HG02840 (cell line): ENCODE measurements at regions not wholly inside any gene's neighbourhood (a gene's known extent, or its start where the extent isn't known, plus 50 kb on each side); places are given as distances from the start of the nearest gene placed in this dataset.

Experiments
- ATAC-seq: cut with Tn5 transposase; IDR thresholded peaks from one replicate; pipeline ENCODE4 v1.9.1; 2021; ENCODE audit warnings: mild to moderate bottlenecking, moderate library complexity, moderate number of reproducible peaks; ENCODE audit not compliant: unreplicated experiment, low FRiP score

DNA sequence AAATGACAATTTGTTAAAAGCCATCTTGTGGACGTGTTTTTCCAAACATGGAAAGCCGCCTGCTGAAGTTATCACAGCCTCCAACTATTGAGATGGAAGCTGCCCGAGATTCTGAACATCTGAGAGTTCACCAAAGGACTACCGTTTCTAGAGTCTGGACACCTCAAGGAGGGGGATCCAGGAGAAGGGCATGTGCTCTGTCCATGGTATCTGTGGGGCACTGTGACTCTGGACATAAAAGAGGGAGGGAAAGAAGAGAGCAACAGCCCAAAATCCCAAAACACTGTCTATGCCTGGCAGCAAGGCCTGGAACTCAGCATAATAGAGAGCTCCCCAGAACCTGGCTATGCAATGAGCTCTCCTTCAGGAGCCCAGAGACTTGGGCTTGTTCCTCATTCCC lies 319.9 kb downstream of the EN1 start:
- no peak for ATAC-seq

DNA sequence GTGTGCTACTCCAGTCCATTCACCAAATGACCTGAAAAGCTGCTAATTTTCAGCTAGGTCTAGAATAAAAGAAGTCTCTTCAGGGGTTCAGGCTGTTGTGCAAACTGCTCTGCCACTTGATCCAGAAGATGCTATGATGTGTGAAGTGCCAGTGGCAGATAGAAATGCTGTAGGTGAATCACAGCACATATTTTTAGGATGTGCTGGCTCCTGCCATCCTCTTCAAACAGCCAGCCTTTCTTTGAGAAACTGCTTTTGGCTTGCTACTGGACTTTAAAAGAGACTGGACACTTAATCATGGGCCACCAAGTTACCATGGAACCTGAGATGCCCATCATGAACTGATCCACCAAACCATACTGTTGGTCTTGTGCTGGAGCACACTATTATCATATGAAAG lies 322.1 kb downstream of the EN1 start:
- ATAC-seq = no peak

DNA sequence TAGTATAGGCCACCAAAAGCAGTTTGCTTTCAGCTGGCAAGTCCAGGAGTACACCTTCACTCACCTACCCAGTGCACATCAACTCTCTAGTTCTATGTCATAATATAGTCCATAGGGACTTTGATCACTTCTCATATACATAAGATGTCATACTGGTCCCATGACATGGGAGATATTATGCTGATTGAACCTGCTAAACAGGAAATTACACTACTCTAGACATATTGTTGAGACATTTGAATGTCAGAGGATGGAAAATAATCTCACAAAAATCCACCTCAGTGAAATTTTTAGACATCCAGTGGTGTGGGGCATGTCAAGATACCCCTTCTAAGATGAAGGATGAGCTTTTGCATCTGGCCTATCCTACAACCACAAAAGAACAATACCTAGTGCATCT lies 322.5 kb downstream of the EN1 start:
- ATAC-seq = no peak

DNA sequence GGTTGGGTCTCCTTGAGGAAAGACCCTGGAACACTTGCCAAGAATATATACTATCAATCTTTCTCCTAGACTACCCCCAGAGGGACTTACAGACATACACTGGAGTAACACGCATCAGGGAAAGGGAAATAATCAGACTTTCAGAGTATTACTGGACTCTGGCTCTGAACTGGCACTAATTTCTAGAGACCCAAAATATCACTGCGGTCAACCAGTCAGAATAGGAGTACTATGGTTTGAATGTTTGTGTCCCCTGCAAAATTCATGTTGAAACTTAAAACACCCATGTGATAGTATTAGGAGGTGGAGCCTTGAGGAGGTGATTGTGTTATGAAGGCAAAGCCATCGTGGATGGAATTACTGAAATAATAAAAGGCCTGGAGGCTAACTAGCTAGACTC lies 323.7 kb downstream of the EN1 start:
- no peak for ATAC-seq

DNA sequence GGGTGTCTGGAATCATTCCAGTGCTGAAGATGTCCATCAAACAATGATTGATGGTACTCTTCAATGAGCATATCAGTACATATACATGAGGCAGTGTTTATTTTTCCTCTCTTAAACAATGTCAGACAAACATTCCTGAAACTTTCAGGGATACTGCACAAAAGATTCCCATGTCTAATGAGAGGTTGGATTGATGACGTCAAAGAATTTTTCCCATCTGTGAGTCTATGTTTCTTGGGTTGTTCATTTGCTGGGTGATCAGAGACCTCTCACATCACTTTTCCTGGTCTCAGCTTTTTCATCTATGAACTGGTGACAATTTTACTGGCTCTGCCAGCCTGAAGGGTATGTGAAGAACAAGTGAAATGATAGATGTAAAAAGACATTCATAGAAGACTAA lies 325.5 kb downstream of the EN1 start:
- no peak for ATAC-seq

DNA sequence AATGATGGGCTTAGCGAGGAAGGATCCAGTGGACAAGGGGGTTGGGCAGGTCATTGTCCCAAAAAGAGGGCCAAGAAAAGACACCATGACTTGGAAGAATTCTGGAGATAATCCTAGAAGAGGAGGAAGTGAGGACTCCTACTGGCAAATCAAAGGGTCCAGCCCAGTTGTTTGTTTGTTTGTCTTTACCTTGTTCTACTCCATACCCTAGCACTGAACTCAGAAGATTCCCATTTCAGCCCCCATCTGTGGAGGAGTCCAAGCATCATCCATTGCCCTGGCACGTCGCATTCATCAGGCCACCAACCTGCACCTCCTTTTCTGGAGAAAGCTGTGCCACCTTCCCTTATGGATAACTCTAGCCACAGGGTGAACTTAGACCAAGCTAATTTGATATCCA lies 326.2 kb downstream of the EN1 start:
- no peak for ATAC-seq

DNA sequence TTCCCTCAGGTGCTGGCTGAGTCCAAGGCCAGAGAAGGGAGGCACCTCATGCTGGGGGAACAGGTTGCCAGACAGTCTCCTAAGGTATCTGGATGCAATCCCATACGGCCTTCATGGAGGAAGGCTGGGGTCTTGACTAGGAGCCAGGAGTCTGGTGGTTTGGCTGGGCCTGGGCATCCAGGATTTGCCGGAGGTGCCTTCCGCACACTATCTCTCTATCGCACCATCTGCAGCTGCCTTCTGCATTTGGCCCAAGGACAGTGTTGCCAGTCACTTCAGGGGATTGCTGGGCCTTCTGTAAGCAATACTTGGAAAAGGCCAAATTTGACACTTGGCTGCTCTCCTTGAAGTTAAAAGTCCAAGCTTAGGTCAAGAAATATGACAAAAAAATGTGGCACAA lies 327.2 kb downstream of the EN1 start:
- no peak for ATAC-seq

DNA sequence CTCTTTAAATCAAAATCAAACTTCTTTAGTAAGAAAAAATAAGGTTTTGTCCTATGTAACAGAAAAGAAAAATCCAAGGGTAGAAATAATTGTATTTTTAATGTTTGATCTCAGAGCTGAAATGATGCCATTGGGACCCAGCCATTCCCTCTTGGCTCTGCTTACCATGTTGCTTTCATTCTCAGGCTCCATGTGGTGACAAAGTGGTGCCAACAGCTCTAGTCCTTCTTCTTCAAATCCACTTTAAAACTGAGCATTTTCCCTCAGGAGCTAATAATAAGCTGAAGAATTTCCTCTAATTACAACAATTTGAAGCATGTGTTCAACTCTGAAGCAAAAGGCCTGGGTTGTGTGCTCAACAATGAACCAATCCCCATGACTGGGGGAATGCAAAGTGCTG lies 327.9 kb downstream of the EN1 start:
- ATAC-seq = no peak

DNA sequence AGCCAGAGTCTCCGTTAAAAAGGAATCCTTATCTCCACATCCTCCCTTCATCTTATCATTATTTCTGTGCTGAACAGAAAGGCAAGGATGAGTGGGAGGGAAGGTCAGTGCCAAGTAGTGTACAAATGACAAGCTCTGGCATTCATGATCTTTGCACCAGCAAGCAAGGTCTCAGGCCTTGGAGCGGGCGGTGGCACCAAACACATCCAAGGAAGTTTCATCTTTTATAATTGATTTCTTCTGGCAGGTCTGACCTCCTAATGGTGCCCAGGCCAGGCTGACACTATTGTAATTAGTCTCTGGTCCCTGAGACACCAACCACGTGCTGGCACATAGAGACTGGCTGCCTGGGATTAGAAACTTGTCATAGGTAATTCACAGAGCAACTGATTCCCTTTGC lies 336.6 kb downstream of the EN1 start:
- ATAC-seq = no peak

DNA sequence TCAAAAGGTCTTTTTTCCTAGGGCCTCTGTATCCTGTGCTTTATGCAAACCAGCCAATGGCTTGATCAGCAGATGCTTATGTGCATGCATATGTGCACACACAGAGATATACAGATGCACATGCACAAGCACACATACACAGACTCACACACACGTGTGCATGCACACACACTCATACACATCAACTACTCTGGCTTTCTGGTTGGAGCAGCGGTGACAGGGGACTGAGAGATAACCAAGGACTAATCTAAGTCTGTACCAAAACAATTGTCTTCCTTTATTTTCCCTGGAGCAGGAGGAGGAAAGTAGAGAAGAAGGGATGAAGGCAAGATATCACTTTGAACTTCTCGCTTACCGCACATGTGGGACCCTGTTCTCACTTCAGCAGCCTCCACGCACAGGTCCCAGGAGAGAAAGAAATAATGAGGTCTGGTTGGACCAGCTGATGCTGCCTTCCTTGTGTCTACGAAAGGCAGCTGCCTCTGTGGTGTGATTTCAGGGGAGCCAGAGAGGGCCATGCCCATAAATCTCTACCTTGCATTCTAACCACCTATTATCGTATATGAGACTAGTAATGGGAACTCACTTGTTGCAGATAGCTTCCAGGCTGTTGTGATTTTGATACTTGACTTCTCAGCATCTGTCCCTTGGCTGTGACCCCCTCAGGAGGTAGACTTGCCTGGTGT lies 338.0 kb downstream of the EN1 start:
- ATAC-seq = no peak

DNA sequence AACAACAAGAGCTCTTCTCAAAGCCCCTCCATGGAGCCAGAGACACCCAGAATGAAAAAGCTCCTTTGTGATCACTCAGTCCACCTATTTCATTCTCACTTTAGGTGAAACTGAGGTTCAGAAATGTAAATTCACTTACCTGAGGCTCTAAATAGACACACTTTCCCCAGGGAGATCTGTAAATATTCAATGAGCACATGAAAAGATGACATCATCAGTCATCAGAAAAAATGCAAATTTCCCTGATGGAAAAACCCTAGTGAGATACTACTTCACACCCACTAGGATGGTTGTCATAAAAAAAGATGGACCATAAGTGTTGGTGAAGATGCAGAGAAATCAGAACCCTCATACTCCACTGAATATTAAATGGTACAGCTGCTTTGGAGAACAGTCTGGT lies 339.2 kb downstream of the EN1 start:
- ATAC-seq = no peak

DNA sequence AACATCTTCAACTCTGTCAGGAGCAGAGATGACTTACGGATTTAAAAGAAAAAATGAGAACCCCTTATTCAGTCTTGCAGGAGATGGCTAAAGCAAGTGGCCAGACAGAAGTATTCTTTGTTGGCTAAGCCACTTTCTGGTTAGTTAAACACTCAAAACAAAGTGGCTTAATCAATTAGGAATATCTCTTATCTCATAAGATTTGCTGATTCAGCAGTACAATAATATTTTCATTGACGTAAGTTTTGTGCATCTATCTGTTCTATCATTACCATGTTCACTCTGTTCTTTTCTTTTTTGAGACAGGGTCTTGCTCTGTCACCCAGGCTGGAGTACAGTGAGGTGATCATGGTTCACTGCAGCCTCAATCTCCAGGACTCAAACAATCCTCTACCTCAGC lies 342.0 kb downstream of the EN1 start:
- no peak for ATAC-seq

DNA sequence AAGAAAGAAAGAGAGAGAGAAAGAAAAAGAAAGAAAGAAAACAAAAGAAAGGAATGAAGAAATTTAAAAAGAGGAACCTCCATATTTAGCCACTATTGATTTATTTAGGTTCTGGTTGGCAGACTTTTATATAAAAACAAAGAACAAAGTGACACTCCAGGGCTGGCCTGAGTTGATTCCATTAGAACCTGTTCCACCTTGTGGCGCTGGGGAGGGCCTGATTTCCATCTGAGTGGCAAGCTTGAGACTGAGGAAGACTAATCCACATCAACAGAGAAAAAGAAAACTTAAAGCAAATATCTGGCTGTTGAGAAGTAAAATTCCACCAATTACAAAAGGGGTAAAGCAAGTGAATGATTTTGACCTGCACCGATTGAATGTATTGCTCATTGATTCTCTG lies 345.3 kb downstream of the EN1 start:
- no peak for ATAC-seq

DNA sequence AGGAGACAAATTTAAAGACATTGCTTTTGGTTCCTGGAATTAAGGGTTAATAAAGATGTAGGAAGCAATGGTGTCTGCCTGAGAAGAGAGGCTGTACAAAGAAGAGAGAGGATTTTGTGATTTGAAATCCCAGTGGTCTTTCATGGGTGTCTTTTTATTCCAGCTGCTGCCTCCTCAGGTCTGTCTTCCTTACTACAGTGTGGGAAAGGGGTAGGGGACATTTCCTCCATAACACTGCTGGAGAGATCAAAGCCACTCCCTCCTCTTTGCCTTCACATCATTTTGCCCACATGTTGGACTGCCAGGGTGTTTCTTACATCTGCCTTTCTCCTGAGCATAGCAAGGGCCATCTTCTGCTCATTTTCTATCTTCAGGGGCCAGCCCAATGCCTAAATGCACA lies 348.5 kb downstream of the EN1 start:
- ATAC-seq = no peak

DNA sequence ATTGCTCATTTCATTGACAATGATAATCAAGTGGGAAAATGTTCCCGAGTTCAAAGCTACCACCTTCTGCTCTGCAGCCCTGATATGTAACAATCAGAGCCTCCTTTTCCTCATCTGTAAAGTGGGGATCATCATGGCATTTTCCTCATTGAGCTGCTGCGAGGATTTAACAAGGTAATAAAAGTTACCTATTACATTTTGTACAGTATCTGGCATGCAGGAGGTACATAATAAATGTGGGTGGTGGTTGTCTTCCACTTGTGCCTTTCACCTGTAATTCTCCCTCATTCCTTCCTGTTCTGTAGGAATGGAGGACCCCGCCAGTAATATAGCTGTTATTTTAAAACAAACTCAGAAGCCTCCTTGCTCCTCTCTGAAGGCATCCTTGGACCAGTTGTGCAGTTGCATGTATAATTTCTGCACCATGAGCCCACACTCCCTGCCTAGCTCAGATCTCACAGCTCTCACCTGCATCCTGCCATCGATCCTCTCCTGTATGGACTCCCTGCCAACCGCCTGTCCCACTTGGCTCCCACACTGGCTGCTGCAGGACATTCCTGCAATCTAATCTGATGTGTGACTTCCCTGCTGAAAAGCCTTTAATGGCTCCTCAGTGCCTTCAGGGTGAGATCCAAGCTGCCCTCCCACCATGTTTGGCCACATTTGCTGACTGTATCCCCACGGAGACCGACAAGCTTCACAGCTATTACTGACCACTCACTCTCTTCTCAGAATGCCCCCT lies 350.4 kb downstream of the EN1 start:
- no peak for ATAC-seq

DNA sequence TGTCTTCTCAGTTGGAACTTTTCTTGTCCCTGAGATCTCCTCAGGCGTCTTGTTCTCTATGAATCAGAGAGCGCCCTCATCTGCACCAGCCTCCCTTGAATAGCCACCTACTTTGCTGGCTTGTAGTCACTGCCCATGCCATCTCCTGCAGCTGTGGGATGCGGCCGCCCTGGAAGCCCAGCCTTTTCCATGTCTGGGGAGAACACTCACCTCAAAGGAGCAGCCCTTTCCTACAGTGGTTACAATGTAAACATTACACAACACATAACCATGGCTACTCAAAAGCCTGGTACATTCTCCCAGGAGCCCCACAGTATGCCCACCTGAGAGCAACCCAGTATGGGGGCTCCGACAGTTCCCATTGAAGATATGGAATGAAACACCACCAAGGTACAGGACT lies 351.0 kb downstream of the EN1 start:
- ATAC-seq = no peak

DNA sequence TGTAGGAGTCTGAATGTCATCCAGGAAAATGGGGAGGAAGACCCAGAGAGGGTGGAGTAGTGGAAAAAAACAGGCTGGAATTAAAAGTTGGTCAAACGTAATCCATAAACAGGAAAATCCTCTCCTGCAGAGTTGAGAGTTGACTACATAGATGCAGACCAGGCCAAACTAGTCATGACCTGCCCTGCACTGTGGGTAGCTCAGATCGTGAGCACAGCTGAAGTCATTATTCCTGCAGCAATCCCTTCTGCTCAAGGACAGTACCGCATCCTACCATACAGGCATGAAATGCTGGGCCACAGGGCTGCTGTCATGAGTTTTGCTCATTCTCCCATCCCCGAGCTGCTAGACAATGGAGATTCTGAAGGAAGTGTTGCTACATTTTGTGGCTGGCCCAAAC lies 352.2 kb downstream of the EN1 start:
- no peak for ATAC-seq

DNA sequence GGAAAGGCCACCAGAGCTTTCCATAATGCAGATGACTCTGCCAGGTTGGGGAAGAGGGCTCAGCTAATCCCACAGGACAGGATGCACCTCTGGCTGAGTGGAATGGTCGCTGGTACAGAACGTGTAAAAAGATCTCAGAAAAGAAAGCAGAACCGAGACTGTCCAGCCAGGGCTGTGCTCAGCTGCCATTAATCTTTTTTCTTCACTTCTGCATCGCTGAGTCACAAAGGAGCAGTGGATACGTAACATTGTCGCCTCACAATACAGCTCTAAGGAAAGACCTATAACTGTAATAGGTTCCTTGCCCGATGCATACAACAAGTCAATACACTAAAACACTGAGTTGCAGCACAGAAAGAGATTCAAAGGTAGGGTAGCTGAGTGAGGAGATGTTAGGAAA lies 354.2 kb downstream of the EN1 start:
- ATAC-seq = no peak

DNA sequence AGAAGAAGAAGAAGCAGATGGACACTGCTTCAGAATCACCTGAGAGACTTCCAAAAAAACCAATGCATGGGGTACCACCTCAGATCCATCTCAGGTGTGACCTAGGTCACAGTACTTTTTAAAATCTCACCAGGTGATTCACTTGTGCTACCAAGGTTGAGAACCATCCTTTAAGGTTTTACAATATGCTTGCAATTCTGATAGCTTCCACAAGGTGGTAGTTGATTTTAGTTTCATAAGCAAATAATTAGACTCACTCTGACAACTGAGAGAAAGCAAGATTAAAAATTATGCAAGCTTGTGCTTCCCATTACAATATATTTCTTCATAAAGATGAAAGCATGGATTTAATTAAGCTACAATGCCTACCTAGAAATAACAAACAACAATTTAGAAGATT lies 355.1 kb downstream of the EN1 start:
- no peak for ATAC-seq

DNA sequence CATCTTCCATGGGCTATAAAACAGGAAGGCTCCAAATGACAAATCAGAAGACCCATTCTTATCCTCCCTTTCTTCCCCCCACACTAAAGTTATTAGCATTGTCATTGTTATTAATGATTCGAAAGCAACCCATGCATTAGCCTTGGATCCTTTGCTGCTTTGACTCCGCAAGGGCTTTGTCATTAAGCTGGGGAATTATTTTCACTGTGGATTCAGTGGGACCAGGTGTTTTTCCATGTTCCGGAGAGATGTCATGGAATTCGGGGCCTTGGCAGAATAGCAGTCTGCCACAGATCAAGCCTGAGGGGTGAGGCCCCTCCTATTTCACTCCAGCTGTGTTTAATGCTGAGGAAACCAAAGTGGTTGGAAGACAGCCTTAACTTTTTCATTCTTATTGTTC lies 357.1 kb downstream of the EN1 start:
- ATAC-seq = no peak

DNA sequence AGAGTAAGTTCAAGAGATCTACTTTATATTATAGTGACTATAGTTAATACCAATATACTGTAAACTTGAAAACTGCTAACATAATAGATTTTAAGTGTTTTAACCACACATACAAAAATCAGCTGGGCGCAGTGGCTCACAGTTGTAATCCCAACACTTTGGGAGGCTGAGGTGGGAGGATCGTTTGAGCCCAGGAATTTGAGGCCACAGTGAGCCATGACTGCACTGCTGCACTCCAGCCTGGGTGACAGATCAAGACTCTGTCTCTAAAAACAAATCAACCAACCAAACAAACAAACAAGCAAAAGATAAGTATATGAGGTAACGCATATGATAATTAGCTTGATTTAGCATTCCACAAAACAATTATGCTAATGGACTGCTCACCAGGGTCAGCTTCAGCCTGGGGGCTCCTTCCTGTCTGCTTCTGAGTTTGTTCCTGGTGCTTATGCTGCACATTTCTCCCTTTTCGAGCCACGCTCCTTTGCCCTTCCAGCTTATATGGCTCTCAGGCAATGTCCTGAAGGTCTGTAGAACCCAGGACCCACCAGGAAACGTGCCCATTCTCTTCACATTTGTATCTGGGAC lies 357.6 kb downstream of the EN1 start:
- no peak for ATAC-seq

DNA sequence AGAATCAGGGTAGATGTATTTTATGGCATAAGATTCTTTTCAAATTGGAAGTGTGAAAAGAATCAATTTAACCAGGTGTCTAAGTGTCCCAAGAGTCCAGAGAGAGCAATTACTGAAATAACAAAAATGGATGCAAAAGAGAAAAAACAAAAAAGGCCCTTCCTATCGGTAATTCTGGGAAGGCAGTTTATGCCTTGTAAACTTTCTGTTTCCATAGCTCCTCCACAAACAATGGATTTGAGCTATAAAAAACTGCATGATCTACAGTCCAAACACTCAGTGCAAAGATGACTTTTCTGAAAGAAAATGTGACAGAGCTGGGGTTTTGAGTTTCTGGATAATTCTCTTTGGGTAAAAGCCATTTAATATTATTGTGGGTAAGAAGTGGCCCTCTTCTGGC lies 366.1 kb downstream of the EN1 start:
- ATAC-seq = no peak
